DMS114 treated with DMSO at 0.1 percent for 48 hours (cell line): ENCODE measurements at regions not wholly inside any gene's neighbourhood (a gene's known extent, or its start where the extent isn't known, plus 50 kb on each side); places are given as distances from the start of the nearest gene placed in this dataset.

Experiments used
- DNase-seq: peaks from one replicate; lab custom pipeline; 2025; ENCODE audit not compliant: unreplicated experiment; lab: John Stamatoyannopoulos, UW

DNA sequence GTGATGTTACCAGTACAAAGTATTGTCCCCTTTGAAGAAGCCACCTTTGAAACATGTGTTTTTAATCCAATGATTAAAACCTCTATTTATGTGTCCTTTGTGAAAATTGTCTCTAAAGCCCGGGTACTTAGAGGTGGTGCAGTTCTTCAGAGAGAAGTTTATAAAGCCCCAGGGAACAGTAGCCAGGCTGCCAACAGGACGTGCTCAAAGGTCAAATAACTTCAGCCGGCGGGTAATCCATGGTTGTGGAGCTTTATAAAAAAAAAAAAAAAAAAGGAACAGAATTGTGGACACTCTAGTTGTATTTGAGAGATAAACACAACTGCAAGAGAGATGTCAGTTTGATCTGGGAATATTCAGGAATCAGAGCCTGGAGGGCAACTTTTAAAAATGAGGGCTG is 57.9 kb upstream of the CTNND2 start:
- no peak for DNase-seq

- no peak for DNase-seq
These were observed 54.1 kb upstream of the CTNND2 start for GRCh38 chr5:11958321-11958720.

GRCh38 chr5:11955331-11955730 is 51.1 kb upstream of the CTNND2 start:
- DNase-seq: no peak
